T-helper 17 cell (primary cell): ENCODE measurements at regions not wholly inside any gene's neighbourhood (a gene's known extent, or its start where the extent isn't known, plus 50 kb on each side); places are given as distances from the start of the nearest gene placed in this dataset.

Experiments
- ATAC-seq: fragments of 150-1000 bp; cut with Tn5 transposase; 2 replicates; pipeline ENCODE4 v1.10.0; 2021; ENCODE audit warnings: mild to moderate bottlenecking, moderate library complexity
- DNase-seq, 3 donors: peaks; one replicate each; pipeline versions ENCODE4 v3.0.0 to v3.0.0-alpha.2; 2020 to 2021
- H3K9me3 ChIP-seq: one replicate; pipeline ENCODE4 v1.7.0; 2013; ENCODE audit warnings: low read length, mild to moderate bottlenecking; ENCODE audit not compliant: control insufficient read depth, poor library complexity, severe bottlenecking
- H3K27ac Mint-ChIP-seq: one replicate; pipeline ENCODE4 v1.8.0; 2022; ENCODE audit warnings: mild to moderate bottlenecking, moderate library complexity, mixed read lengths
- H3K27me3 Mint-ChIP-seq: one replicate; pipeline ENCODE4 v1.8.0; 2022; ENCODE audit warnings: mixed read lengths
- H3K36me3 Mint-ChIP-seq: one replicate; pipeline ENCODE4 v1.8.0; 2022; ENCODE audit warnings: low read depth, mixed read lengths
- H3K4me1 Mint-ChIP-seq: one replicate; pipeline ENCODE4 v1.8.0; 2022; ENCODE audit warnings: mild to moderate bottlenecking, mixed read lengths
- H3K4me3 Mint-ChIP-seq: one replicate; pipeline ENCODE4 v1.8.0; 2022; ENCODE audit warnings: mild to moderate bottlenecking, moderate library complexity, mixed read lengths

- DNase-seq (no peak), ATAC-seq (no peak)
- H3K27ac Mint-ChIP-seq = no peak overlapping the region
- no peaks in the 10 kb centered on the region for H3K4me1 Mint-ChIP-seq
- H3K9me3 ChIP-seq = no peaks in the 10 kb centered on the region
- H3K4me3 Mint-ChIP-seq = no peak overlapping the region
- no peaks in the 10 kb centered on the region for H3K36me3 Mint-ChIP-seq
- no peaks in the 10 kb centered on the region for H3K27me3 Mint-ChIP-seq
Measured at GRCh38 chr7:124459101-124460055, 306.2 kb downstream of the GPR37 start.

DNA sequence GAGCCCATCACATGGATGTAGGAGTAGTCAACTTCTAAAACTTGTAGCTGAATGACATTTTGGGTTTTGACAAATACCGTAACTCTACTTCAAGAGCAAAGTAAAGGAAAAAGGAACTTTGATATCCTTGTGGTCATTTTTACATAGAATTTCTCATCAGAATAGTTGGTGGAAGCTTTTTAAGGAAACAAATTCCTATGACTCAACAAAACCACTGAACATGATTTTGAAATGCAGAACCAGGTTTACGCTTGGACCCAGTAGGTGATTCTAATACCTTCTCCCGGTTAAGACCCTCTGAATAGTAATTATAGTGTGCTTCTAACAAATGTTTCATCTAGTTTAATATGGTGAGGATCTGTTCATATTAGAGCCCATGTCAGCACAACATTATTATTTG, 307.8 kb downstream of the GPR37 start:
- no peak for DNase-seq
- Mint-ChIP-seq H3K27ac (no peak overlapping the region), H3K27me3 (no peaks in the 10 kb centered on the region), H3K4me3 (no peak overlapping the region), H3K36me3 (no peaks in the 10 kb centered on the region), H3K4me1 (no peaks in the 10 kb centered on the region)
- no peaks in the 10 kb centered on the region for H3K9me3 ChIP-seq
- no peak for ATAC-seq

DNA sequence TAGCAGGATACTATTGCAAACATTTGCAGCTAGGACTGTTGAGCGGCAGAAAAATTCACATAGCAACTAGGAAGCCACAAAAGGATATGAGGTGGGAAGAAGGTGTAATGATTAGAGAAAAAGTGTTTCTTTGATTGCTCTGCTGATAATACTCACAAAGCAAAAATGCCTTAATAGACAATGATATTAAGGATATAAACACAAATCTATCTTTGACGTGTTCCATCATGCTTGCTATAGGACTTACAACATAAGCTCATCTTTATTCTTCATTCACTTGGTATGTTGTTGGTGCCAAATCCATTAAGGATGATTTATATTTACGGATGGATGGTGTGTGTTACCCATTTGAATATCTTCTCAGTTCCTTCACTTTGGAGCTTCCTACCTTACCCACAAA, 309.3 kb downstream of the GPR37 start:
- H3K9me3 ChIP-seq = no peaks in the 10 kb centered on the region
- no peaks in the 10 kb centered on the region for H3K27me3 Mint-ChIP-seq
- no peak overlapping the region for H3K27ac Mint-ChIP-seq
- ATAC-seq = no peak
- H3K4me1 Mint-ChIP-seq = no peaks in the 10 kb centered on the region
- DNase-seq = no peak
- H3K36me3 Mint-ChIP-seq = no peaks in the 10 kb centered on the region
- H3K4me3 Mint-ChIP-seq = no peak overlapping the region

- H3K27ac Mint-ChIP-seq = no peak overlapping the region
- no peak for ATAC-seq
Measured at GRCh38 chr7:124452186-124452585, 313.4 kb downstream of the GPR37 start.

GRCh38 chr7:124449896-124450295, 315.7 kb downstream of the GPR37 start:
- Mint-ChIP-seq H3K4me3 (no peak overlapping the region), H3K36me3 (no peaks in the 10 kb centered on the region), H3K27ac (no peak overlapping the region), H3K27me3 (no peaks in the 10 kb centered on the region), H3K4me1 (no peaks in the 10 kb centered on the region)
- no peaks in the 10 kb centered on the region for H3K9me3 ChIP-seq
- no peak for ATAC-seq
- DNase-seq = no peak

More at GRCh38 chr7:124452186-124452585, 313.4 kb downstream of the GPR37 start:
- Mint-ChIP-seq H3K36me3 (no peaks in the 10 kb centered on the region), H3K4me3 (no peak overlapping the region), H3K27me3 (no peaks in the 10 kb centered on the region), H3K4me1 (no peaks in the 10 kb centered on the region)
- DNase-seq = no peak
- H3K9me3 ChIP-seq = no peaks in the 10 kb centered on the region

GRCh38 chr7:124444696-124445480, 320.7 kb downstream of the GPR37 start:
- no peak overlapping the region for H3K4me3 Mint-ChIP-seq
- H3K4me1 Mint-ChIP-seq = no peaks in the 10 kb centered on the region
- no peaks in the 10 kb centered on the region for H3K9me3 ChIP-seq
- no peak for DNase-seq
- no peak for ATAC-seq
- H3K27ac Mint-ChIP-seq = no peak overlapping the region
- H3K27me3 Mint-ChIP-seq = no peaks in the 10 kb centered on the region
- H3K36me3 Mint-ChIP-seq = no peaks in the 10 kb centered on the region

- no peaks in the 10 kb centered on the region for H3K4me1 Mint-ChIP-seq
- H3K27ac Mint-ChIP-seq = no peak overlapping the region
- DNase-seq (no peak), ATAC-seq (no peak)
- no peak overlapping the region for H3K4me3 Mint-ChIP-seq
- no peaks in the 10 kb centered on the region for H3K27me3 Mint-ChIP-seq
- no peaks in the 10 kb centered on the region for H3K36me3 Mint-ChIP-seq
- no peaks in the 10 kb centered on the region for H3K9me3 ChIP-seq
Measured at GRCh38 chr7:124443762-124444161, 321.8 kb downstream of the GPR37 start.

- no peaks in the 10 kb centered on the region for H3K4me1 Mint-ChIP-seq
- ATAC-seq (no peak), DNase-seq (no peak)
- no peaks in the 10 kb centered on the region for H3K9me3 ChIP-seq
- H3K27me3 Mint-ChIP-seq = no peaks in the 10 kb centered on the region
- no peaks in the 10 kb centered on the region for H3K36me3 Mint-ChIP-seq
- H3K27ac Mint-ChIP-seq = no peak overlapping the region
- no peak overlapping the region for H3K4me3 Mint-ChIP-seq
Measured at GRCh38 chr7:124440081-124440480, 325.5 kb downstream of the GPR37 start.

- Mint-ChIP-seq H3K36me3 (no peaks in the 10 kb centered on the region), H3K27me3 (no peaks in the 10 kb centered on the region), H3K27ac (no peak overlapping the region), H3K4me1 (no peaks in the 10 kb centered on the region), H3K4me3 (no peak overlapping the region)
- DNase-seq = no peak
- no peak for ATAC-seq
- no peaks in the 10 kb centered on the region for H3K9me3 ChIP-seq
Measured at GRCh38 chr7:124432009-124432578, 333.5 kb downstream of the GPR37 start.

DNA sequence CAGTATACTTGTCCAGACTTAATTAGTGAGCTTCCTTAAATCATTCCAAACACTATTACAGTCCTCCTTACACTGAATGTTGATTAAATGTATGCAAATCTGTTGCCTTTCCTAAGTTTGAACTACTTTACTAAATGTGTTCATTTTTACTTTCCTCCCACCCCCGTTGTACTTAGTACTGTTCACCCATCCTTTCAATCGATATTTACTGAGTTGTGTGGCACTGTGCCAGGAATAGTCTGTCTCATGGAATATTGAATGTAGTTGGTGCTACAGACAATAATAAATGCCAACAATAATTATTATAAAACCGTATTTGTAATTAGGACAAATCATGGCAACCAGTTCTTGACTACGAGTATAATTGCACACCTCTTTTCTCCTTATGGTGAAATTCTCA, 335.7 kb downstream of the GPR37 start:
- Mint-ChIP-seq H3K36me3 (no peaks in the 10 kb centered on the region), H3K4me1 (no peaks in the 10 kb centered on the region), H3K4me3 (no peak overlapping the region), H3K27me3 (no peaks in the 10 kb centered on the region), H3K27ac (no peak overlapping the region)
- H3K9me3 ChIP-seq = no peaks in the 10 kb centered on the region
- ATAC-seq (no peak), DNase-seq (no peak)

DNA sequence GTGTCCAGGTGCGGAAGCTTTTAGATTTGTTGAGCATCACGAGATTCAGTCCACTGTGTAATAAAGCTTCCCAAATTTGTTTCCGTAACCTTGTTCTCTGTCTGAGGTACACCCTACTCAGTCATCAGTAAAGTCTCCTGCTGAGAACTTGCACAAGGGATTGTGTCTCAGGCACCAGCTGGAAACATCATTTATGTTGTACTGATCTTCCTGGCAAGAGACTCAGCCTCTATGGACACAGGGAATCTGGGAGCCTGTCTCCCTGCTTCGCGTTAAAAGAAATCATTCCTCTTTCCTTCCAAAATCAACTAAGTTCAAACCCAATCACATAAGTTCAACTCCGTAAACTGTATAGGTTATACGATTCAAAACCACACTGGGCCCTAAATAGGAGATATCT, 336.8 kb downstream of the GPR37 start:
- DNase-seq (no peak), ATAC-seq (no peak)
- H3K9me3 ChIP-seq = no peaks in the 10 kb centered on the region
- Mint-ChIP-seq H3K4me3 (no peak overlapping the region), H3K4me1 (no peaks in the 10 kb centered on the region), H3K27ac (no peak overlapping the region), H3K36me3 (no peaks in the 10 kb centered on the region), H3K27me3 (no peaks in the 10 kb centered on the region)

DNA sequence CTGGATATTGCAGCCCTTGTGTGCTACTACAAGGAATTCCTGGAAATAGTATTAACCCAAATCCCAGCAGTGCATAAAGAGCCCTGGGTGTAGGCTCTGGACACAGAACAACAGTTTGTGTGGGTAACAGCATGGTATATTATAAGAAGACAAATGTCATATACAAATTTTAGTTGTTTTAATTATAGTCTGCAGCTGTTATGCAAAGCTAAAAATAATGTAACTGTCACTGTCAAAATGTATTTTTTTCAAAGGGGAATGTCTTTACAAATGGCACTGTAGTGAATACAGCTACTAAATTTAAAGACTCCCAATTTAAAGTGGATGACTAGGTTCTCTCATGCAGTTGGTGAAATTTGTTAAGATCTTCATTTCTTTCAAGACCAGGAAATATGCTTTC, 339.0 kb downstream of the GPR37 start:
- DNase-seq = no peak

GRCh38 chr7:124423863-124424262, 341.7 kb downstream of the GPR37 start:
- no peak overlapping the region for H3K27ac Mint-ChIP-seq
- no peaks in the 10 kb centered on the region for H3K36me3 Mint-ChIP-seq
- no peak for ATAC-seq
- no peak for DNase-seq
- H3K4me1 Mint-ChIP-seq = no peaks in the 10 kb centered on the region
- H3K9me3 ChIP-seq = no peaks in the 10 kb centered on the region
- H3K27me3 Mint-ChIP-seq = no peaks in the 10 kb centered on the region
- no peak overlapping the region for H3K4me3 Mint-ChIP-seq

More for the DNA sequence above, 339.0 kb downstream of the GPR37 start:
- no peak overlapping the region for H3K27ac Mint-ChIP-seq
- H3K4me1 Mint-ChIP-seq = no peaks in the 10 kb centered on the region
- no peaks in the 10 kb centered on the region for H3K9me3 ChIP-seq
- no peak overlapping the region for H3K4me3 Mint-ChIP-seq
- no peak for ATAC-seq
- no peaks in the 10 kb centered on the region for H3K36me3 Mint-ChIP-seq
- no peaks in the 10 kb centered on the region for H3K27me3 Mint-ChIP-seq
